ENCODE measurements at regions not wholly inside any gene's neighbourhood (a gene's known extent, or its start where the extent isn't known, plus 50 kb on each side); places are given as distances from the start of the nearest gene placed in this dataset.
"Not testable (repeated sequence)": the region's sequence is repeated elsewhere in the genome, so short reads cannot be mapped to it uniquely, and the experiment has no call there.

DNA sequence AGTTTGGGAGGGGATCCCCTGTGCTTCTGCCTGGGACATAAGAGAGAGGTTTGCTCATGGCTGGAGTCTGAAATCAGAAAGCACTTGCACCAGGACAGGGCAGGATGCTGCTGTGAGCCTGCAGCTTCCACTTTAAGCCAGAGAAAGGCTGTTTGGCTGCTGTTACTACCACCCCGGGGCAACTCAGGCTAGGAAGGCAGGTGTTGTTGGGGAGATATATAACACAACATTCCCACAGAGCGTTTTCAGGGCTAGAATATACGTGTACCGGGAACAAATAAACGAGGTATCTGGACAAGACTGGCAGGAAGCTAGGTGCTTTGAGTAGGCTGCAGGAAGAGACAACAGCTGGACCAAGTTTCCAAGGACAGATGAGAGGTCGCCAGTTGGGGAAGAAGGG, 313.3 kb upstream of the CCL2 start:
- no peak for DNase-seq (ENCODE audit: low read depth)

GRCh38 chr17:33942414-33942813, 312.7 kb upstream of the CCL2 start:
- DNase-seq (ENCODE audit: low read depth), result no peak

DNA sequence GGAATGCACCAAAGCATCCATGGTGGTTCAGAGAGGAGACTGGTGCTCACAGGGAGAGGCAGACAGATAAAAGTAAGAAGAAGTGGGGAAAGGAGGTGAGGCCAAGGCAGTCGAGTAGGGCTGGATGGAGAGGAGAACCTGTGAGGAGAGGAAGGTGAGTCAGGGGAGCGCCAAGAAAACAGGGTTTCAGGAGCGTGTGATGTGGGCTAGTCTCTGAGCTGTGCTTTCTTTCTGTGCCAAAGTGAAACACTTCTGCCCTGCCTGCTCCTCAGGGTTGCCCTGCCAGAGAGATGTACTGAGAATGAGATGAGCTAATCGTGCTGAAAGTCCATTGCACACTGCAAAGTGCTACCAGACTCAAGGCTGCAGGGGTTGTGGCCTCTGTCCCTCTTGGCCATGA, 310.7 kb upstream of the CCL2 start:
- no peak for DNase-seq (ENCODE audit: low read depth)

DNA sequence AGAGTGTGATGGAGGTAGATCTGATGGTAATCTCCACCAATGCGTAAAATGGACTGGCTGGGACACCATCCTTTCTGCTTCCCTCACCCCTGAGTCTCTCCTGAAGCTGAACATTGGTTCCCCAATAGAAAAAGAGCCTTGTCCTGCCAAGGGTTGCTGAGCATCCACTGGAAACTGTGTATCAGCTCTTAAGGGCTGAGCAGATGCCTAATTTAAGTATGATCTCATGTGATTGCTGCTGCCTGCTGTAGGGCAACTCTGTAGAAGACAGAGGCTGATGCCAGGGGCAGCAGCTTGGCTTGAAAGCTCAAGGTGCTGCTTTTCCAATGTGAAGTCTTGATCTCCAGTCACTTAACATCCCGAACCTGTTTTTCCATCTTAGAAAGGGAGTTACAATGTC, 310.3 kb upstream of the CCL2 start:
- no peak for DNase-seq (ENCODE audit: low read depth)

DNA sequence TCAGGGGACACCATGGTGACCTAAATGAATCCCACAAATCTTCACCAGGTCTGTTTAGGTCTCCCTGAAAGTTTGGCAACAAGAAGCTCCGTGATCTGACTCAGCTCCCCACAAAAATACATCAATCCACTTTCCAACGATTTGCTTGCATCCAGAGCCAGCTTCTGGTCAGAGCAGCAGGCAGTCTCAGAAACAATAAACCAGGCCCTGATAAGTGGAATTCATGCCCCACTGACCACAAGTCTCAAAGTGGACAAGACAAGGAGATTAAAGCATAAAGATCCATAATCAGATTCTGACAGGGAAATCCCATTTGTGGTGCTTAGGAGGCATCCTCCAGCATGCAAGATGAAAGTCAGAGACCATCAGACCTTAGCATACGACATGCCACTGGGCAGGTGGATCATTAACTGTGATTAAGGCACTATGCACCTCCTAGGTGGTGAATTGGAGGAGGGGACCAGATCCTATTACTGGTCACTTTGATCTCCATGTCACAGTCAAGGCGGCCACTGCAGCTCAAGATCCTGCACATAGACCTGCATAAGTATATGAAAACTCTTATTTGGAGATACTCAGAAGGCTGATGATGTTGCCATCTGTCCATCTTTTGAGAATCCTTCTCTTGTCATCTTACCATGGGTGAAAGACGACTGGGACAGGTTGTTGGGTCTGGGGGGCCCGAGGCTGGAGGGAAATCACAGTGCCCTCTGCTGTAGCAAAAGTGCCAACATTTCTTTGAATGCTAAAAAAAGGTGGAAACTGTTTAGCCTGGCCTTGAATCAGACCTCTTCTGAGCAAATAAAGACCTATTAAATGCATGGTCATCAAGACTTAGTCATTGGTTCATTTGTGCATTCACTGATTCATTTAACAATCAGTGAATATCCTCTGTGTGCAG, 309.2 kb upstream of the CCL2 start:
- no peak for DNase-seq (ENCODE audit: low read depth)

- no peak for DNase-seq (ENCODE audit: low read depth)
These were observed 307.3 kb upstream of the CCL2 start for GRCh38 chr17:33947762-33948161.

DNA sequence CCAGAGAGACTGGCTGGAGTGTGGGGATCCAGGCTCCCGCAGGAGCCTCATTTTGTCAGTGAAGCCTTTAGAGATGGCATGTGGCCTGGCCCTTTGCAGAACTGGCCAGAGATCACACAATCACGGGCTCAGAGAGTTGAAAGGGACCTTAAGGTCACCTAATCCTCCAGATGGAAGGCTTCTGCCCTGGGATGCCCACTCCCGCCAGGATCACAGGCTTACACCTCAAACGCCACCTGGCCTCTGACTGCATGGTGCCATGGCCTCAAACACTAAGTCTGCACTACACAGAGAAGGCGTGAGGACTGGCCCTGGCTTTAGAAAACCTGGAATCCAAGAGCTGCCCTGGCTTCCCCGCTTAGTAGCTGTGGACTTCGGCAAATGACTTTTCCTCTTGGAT, 306.8 kb upstream of the CCL2 start:
- no peak for DNase-seq (ENCODE audit: low read depth)

DNA sequence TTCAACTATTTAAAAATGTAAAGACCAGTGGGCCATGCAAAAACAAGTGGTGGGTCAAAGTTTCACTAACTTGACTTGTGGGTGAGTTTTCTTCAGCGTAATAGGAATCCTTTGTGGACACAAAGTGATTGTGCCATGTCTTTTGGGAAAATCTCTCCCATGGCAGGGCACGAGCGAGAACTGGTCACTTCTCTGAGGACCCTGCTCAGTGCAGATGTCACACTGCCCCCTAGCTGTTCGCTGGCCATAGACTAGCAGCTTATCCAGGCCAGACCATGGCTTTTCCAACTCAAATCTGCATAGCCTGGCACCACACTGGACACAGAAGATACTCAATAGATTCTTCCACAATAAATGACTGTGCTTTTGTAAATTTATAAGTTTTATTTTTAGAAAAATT, 306.0 kb upstream of the CCL2 start:
- DNase-seq (ENCODE audit: low read depth), result no peak

GRCh38 chr17:33950061-33950460, 305.0 kb upstream of the CCL2 start:
- no peak for DNase-seq (ENCODE audit: low read depth)

DNA sequence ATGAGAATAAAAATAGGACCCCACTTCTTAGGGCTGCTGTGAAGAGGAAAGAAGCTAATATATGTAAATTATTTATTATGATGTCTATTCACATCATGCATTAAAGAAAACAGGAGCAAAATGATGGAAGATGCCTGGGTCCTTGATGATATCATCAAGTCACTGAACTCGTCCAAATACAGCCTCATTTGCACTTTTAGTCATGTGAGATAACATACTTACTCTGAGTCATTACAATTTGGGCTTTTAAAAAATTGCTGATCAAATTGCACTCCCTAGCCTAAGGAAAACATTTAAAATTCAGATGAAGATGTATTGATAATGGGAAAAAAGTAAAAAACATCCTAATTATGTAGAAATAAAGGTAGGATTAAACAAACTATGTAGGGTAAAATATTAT, 302.7 kb upstream of the CCL2 start:
- no peak for DNase-seq (ENCODE audit: low read depth)

DNA sequence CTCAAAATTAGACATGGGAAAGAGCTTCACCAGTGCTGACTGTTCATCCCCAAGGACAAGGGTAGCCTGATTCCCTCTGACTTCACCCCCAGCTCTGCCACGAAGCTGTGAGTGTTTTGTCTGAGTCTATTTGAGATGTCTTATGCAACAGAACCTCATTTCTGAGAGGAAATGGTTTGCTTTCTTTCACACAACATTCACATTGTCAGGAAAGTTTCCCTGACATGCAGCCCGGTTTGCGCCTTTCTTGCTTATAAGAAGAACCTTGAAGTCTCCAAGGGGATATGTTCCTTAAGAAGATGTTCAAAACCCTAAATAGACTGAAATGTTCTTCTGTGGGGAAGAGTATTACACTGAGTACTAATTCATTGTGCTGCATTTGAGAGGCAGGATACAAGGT, 300.5 kb upstream of the CCL2 start:
- no peak for DNase-seq (ENCODE audit: low read depth)

DNA sequence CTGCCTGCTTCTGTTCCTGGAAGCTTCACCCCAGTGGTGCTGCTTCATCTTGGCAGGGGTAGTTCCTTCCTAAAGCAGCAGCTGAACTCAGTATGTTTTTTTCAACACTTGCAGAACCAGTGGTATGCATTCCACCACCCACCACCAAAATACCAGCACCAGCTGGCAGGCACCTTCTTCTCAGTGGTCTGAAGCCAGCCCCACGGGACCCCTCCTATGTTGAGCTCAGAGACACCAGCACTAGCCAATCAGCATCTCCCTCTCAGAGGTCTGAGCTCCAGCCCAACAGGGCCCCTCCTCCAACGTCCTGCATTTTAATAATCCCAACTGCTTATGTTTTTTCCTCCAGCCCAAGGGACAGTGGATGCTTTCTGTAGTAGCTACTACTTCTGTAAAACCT, 299.6 kb upstream of the CCL2 start:
- DNase-seq (ENCODE audit: low read depth), result no peak

DNA sequence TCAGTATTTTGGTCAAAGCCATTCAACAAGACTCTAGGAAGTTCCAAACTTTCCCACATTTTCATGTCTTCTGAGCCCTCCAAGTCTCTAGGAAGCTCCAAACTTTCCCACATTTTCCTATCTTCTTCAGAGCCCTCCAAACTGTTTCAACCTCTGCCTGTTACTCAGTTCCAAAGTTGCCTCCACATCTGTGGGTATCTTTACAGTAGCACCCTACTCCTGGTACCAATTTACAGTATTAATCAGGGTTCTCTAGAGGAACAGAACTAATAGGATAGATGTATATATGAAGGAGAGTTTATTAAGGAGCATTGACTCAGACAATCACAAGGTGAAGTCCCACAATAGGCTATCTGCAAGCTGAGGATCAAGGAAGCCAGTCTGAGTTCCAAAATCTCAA, 296.0 kb upstream of the CCL2 start:
- not testable (repeated sequence) for DNase-seq (ENCODE audit: low read depth)

- no peak for DNase-seq (ENCODE audit: low read depth)
These were observed 292.0 kb upstream of the CCL2 start for GRCh38 chr17:33962857-33963655.

- DNase-seq (ENCODE audit: low read depth), result no peak
These were observed 290.6 kb upstream of the CCL2 start for GRCh38 chr17:33964344-33964979.

GRCh38 chr17:33966410-33967059, 288.6 kb upstream of the CCL2 start:
- DNase-seq (ENCODE audit: low read depth), result no peak

- DNase-seq (ENCODE audit: low read depth), result no peak
These were observed 287.3 kb upstream of the CCL2 start for GRCh38 chr17:33967608-33968349.

DNA sequence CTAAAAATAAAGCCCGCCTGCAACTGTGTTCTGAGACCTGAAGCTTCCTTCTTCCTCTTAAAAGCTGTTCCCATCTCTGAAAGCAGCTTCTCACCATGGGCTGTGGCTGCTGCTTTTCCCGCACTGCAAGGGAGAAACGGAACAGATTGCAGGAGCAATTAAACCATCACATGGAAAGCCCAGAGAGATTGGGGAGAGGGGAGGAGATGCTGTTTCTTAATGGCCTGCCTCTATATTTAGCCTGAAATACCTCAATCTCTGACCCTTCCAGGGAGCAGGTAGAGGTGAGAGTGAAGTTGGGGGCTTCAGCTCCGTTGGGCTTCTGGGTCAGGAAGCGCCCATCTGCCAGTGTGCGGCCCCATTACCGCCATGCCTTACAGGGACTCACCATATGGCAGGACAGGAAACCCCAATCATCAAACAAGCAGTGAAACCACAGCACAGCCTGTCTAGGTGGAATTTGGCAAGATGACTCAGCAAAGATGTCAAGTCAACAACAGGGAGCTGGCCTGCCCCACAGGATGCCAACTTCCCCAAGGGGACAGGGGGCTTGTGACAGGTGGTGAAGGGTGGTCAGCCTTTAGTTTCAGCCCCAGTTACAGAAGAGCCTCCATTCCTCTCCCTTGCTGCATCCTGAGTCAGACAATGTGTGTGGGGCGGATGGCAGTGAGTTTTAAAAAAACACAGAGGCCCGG, 286.6 kb upstream of the CCL2 start:
- DNase-seq (ENCODE audit: low read depth), result no peak

DNA sequence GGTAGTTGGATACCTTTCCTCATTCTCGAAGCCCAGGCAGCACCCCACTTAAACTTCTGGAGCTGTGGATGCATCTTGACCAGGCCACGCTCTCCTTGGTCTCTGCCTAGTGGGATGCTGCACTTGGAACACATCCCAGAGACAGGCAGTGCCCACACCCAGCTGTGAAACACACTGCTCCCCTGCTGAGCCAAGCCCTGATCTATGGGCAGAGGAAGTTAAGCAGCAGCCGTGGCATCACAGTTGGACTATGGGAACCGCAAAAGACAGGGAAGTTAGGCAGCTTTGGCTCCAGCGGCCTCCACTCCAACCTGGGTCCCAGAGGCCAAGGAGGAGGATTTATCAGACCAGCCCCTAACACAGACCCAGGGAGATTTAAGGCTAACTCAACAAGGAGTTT, 284.8 kb upstream of the CCL2 start:
- DNase-seq (ENCODE audit: low read depth), result no peak

DNA sequence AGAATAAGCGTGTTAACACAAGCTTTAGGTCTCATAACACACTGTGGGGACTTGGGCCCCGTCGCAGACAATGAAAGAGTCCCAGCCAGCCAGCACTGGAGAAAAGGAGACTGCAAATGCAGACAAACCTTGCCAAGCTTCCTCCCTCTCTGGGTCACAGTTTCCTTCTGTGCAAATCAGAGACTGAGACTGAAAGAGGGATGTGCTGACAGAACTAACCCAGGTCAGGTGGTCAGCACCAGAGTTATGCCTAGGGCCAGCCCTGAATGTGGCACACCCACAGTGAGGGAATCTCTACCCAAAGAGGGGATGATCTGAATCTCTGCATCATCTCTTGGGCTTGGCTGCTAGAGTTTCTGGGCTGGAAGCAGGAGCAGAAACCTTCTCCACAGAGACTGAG, 282.3 kb upstream of the CCL2 start:
- no peak for DNase-seq (ENCODE audit: low read depth)

DNA sequence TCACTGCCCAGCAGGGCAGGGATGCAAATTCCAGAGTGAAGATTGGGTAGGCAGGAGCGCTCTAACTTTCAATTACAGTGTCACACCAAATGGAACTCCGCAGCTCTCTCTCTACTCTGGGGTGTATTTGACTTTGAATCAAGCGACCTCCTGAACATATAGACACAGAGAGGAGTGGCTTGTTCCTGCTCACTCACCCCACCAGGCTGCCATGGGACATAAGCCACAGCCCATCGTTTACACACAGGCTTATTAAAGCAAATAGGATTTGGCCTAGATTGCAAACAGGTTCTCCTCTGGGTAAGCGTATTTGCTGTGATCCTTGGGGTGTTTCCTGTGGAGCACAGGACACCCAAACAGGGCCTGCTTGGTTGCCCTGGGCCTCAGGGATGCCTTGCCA, 281.6 kb upstream of the CCL2 start:
- DNase-seq (ENCODE audit: low read depth), result no peak
